GM12874 (cell line): ENCODE measurements at regions not wholly inside any gene's neighbourhood (a gene's known extent, or its start where the extent isn't known, plus 50 kb on each side); places are given as distances from the start of the nearest gene placed in this dataset.

Source experiments
- TF ChIP-seq, protein P1 (sequence below): IDR thresholded peaks from 2 replicates; pipeline ENCODE4 v1.5.1; 2011; ENCODE audit warnings: low read depth, mild to moderate bottlenecking, control low read depth, low read length, moderate library complexity; ENCODE audit not compliant: insufficient read depth

- TF ChIP-seq, protein P1, sequence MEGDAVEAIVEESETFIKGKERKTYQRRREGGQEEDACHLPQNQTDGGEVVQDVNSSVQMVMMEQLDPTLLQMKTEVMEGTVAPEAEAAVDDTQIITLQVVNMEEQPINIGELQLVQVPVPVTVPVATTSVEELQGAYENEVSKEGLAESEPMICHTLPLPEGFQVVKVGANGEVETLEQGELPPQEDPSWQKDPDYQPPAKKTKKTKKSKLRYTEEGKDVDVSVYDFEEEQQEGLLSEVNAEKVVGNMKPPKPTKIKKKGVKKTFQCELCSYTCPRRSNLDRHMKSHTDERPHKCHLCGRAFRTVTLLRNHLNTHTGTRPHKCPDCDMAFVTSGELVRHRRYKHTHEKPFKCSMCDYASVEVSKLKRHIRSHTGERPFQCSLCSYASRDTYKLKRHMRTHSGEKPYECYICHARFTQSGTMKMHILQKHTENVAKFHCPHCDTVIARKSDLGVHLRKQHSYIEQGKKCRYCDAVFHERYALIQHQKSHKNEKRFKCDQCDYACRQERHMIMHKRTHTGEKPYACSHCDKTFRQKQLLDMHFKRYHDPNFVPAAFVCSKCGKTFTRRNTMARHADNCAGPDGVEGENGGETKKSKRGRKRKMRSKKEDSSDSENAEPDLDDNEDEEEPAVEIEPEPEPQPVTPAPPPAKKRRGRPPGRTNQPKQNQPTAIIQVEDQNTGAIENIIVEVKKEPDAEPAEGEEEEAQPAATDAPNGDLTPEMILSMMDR = no peak
Observed at GRCh38 chr15:72836676-72837330, 53.2 kb upstream of the ADPGK start.

DNA sequence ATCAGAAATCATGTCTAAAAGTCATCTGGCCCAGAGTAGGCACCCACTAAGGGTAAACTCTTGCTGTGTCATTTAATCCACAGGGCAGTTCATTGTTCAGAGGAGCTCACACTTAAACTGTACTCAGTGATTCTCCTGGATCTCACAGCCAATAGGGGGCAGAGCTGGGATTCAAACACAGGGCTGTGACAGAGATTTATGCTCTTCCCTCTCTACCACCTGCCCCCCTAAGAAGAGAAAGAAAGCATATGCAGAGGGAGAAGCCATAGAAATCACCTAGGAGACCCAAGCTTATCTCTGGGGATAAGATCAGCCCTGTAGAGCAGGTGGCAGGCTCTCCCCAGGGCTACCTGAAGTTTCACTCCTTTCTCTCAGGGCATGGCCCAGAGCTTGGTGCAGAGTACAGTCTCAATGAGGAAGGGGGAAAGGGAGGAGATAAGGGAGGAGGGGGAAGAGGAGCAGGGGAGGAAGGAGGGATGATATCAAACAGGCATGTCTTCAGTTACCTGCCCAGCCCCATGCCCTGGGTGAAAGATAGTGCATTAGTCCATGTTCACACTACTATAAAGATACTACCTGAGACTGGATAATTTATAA, 51.8 kb upstream of the ADPGK start:
- TF ChIP-seq, protein P1 = 0 out of 2 replicates have a peak, but pooled peaks have one; percentile 12

DNA sequence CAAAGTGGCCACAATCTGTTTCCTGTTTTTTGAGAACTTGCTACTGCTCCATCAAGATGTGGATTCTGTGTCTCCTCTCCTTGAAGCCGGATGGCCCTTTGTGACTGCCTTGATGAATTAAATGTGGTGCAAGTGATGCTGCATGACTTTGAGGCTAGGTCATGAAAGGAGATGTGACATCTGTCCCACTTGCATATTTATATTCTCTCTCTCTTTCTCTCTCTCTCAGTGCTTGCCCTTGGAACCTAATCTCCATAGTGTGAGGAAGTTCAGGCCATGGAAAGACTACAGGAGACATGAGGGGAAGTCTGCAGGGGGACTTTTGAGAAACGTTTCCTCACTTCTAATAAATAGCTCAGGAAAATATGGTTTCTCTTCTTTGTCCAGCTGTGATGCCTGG, 50.0 kb upstream of the ADPGK start:
- TF ChIP-seq, protein P1 = no peak
